ENCODE measurements at regions not wholly inside any gene's neighbourhood (a gene's known extent, or its start where the extent isn't known, plus 50 kb on each side); places are given as distances from the start of the nearest gene placed in this dataset.

GRCh38 chr4:136113921-136114320, 1418.4 kb downstream of the PCDH18 start:
- Histone ChIP-seq H3K9me3 (replicated peaks; ENCODE audit: control insufficient read depth, insufficient read depth, low read length) (no peaks in the 10 kb centered on the region), H2AFZ (ENCODE audit: control insufficient read depth, low read depth, low read length) (no peak overlapping the region), H3K4me3 (no peak overlapping the region), H3K79me2 (ENCODE audit: control insufficient read depth, insufficient read depth, low read length) (no peaks in the 10 kb centered on the region), H3K4me2 (ENCODE audit: control insufficient read depth, insufficient read depth) (no peak overlapping the region), H3K9ac (ENCODE audit: control insufficient read depth, insufficient read depth, low read length) (no peak overlapping the region), H3K27ac (ENCODE audit: control insufficient read depth, insufficient read depth) (no peak overlapping the region), H4K20me1 (ENCODE audit: control insufficient read depth, insufficient read depth) (no peaks in the 10 kb centered on the region), H3K4me1 (ENCODE audit: control insufficient read depth, insufficient read depth, low read length) (no peaks in the 10 kb centered on the region), H3K27me3 (replicated peaks in 1 of 2; ENCODE audit: control insufficient read depth in 2 of 2, insufficient read depth in 2 of 2, low read length in 1 of 2) (no peaks in the 10 kb centered on the region), H3K36me3 (ENCODE audit: control insufficient read depth in 2 of 2, insufficient read depth in 2 of 2, low read length in 1 of 2) (no peaks in the 10 kb centered on the region)
- DNase-seq (ENCODE audit: low read depth, low spot score) = no peak
- ChIA-PET POLR2A (no interaction called here), SMC1A (ENCODE audit: uncharacterized antibody, unreplicated experiment) (interaction anchor here (1.1 kb wide), 1 partner anchor 10 kb away, joined by 5 read pairs; no protein-coding TSS in a partner anchor), RAD21 (ENCODE audit: unreplicated experiment) (no interaction called here), CTCF (no interaction called here)
- 0% methylated on average over 2 of the region's 2 CpGs for WGBS (ENCODE audit: insufficient coverage, insufficient replicate concordance, low lambda C conversion rate, missing lambda C conversion rate)
- in situ Hi-C loops (cut with MboI) = no loop called here
- no peak for ATAC-seq
- no peak for TF ChIP-seq JUND (IDR thresholded peaks at IDR 0.05; ENCODE audit: low read depth, low read length)
- no peak for TF ChIP-seq EP300 (IDR thresholded peaks at IDR 0.05; ENCODE audit: borderline replicate concordance in 1 of 2, control insufficient read depth in 1 of 2, low read depth in 2 of 2, low read length in 2 of 2)
- TF ChIP-seq SMAD1 (IDR thresholded peaks at IDR 0.05; ENCODE audit: low read depth, partially characterized antibody) = no peak
- TF ChIP-seq ZNF24 (IDR thresholded peaks at IDR 0.05) = no peak
- TF ChIP-seq NFIC (IDR thresholded peaks at IDR 0.05; ENCODE audit: low read depth, low read length) = no peak
- TF ChIP-seq STAT1 (conservative IDR thresholded peaks at IDR 0.05) = no peak
- no peak for TF ChIP-seq IKZF1 (conservative IDR thresholded peaks at IDR 0.05)
- no peak for TF ChIP-seq NKRF (conservative IDR thresholded peaks at IDR 0.05)
- TF ChIP-seq BCL3 (IDR thresholded peaks at IDR 0.05; ENCODE audit: borderline replicate concordance, insufficient read depth, low read depth, low read length, poor library complexity, severe bottlenecking) = no peak
- no peak for TF ChIP-seq SP1 (IDR thresholded peaks at IDR 0.05; ENCODE audit: low read depth, low read length)
- no peak for TF ChIP-seq JUNB (IDR thresholded peaks at IDR 0.05)
- no peak for TF ChIP-seq WRNIP1 (IDR thresholded peaks at IDR 0.05; ENCODE audit: borderline replicate concordance, low read depth, low read length)
- TF ChIP-seq DPF2 (IDR thresholded peaks at IDR 0.05) = no peak
- BruUV-seq (replicated peaks) = no TSS peak
- intact Hi-C loops (cut with micrococcal nuclease; ENCODE audit: unreplicated experiment) = no loop called here
- no peak for FAIRE-seq
